ENCODE measurements at regions not wholly inside any gene's neighbourhood (a gene's known extent, or its start where the extent isn't known, plus 50 kb on each side); places are given as distances from the start of the nearest gene placed in this dataset.

GRCh38 chr5:65094279-65094678, 325.5 kb downstream of the CWC27 start:
- TF ChIP-seq CTCF (IDR thresholded peaks at IDR 0.05; ENCODE audit: poor library complexity) (no peak), EZH2 (IDR thresholded peaks at IDR 0.05; ENCODE audit: borderline replicate concordance) (no peak), EZH2phosphoT487 (IDR thresholded peaks at IDR 0.05; ENCODE audit: low read depth, severe bottlenecking, unreplicated experiment) (no peak)

All from hepatocyte (in vitro differentiated cells).